Sigmoid colon (tissue), 6 donors: ENCODE measurements at regions not wholly inside any gene's neighbourhood (a gene's known extent, or its start where the extent isn't known, plus 50 kb on each side); places are given as distances from the start of the nearest gene placed in this dataset.

Source experiments
- DNase-seq: peaks from one replicate; pipeline ENCODE4 v3.0.0-alpha.2; 2019
- H3K27ac ChIP-seq, 4 donors: fragments of 200-600 bp; sonication (generic); one replicate each; pipeline ENCODE4 v1.5.1; 2016 to 2019; ENCODE audit warnings: mild to moderate bottlenecking in 1 of 4
- H3K27me3 ChIP-seq, 3 donors: fragments of 200-600 bp; sonication (generic); one replicate each; pipeline ENCODE4 v1.5.1; 2019; ENCODE audit warnings: mild to moderate bottlenecking in 1 of 3
- H3K36me3 ChIP-seq, 4 donors: fragments of 200-600 bp; sonication (generic); one replicate each; pipeline ENCODE4 v1.5.1; 2016 to 2019
- H3K4me1 ChIP-seq, 4 donors: fragments of 200-600 bp; sonication (generic); one replicate each; pipeline ENCODE4 v1.5.1; 2017 to 2019
- H3K4me3 ChIP-seq, 4 donors: fragments of 200-600 bp; sonication (generic); one replicate each; pipeline ENCODE4 v1.5.1; 2017 to 2019; ENCODE audit warnings: mild to moderate bottlenecking in 2 of 4, moderate library complexity in 1 of 4
- H3K9me3 ChIP-seq, 4 donors: fragments of 200-600 bp in 3 of 4; sonication (generic) in 3 of 4; one replicate each; pipeline versions ENCODE4 v1.5.1 to v1.6.1; 2013 to 2019
- EP300 ChIP-seq, 4 donors: sonication (generic); formaldehyde crosslinking; IDR thresholded peaks; one replicate each; pipeline ENCODE4 v1.6.1; 2017; ENCODE audit warnings: antibody characterized with exemption in 4 of 4
- POLR2A ChIP-seq, 2 donors: fragments of 450-650 bp; IDR thresholded peaks; one replicate each; pipeline ENCODE4 v1.6.1; 2016; ENCODE audit warnings: antibody characterized with exemption in 2 of 2, mild to moderate bottlenecking in 2 of 2, moderate library complexity in 2 of 2
- POLR2AphosphoS5 ChIP-seq, 4 donors: sonication (generic); formaldehyde crosslinking; IDR thresholded peaks; one replicate each; pipeline ENCODE4 v1.6.1; 2017; ENCODE audit warnings: antibody characterized with exemption in 4 of 4
- WGBS, 2 donors: extraction: QIAGEN DNeasy Blood & Tissue Kit; methylation state at CpG; one replicate each; pipeline ENCODE4 v1.1.7; 2013; 5-methylcytosine and 5-hydroxymethylcytosine counted together
- intact Hi-C: fragments of 100-400 bp; cut with DNase I; formaldehyde crosslinking; loops from one replicate; pipeline ENCODE4 v1.15.1; 2023
- TF ChIP-seq, protein P1 (sequence below), 4 experiments: fragments of 450-650 bp in 3 of 4; fragments of 200-600 bp in 1 of 4; IDR thresholded peaks; one replicate each; pipeline ENCODE4 v1.5.1; 2016 to 2019; ENCODE audit warnings: antibody characterized with exemption in 4 of 4, mild to moderate bottlenecking in 3 of 4, moderate library complexity in 2 of 4
- donor health status: healthy with polysubstance abuse.
- donor health status: healthy.

DNA sequence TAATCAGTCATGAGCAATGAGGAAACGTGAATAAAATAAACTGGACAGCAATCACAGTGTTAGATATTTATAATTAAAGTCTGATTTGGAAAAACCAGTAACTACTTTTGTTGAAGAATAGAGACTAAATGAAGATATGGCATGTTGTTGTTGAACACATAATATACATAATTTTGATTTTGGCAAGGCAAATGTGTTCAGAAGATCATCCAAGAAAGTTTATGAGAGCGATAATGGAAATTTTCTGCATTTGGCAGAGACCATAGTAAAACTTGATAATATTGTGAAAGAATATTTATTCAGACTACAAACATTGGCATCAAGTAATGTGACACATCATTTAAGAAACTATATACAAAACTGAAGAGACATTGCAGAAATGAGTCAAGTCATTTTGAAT is 620.7 kb downstream of the TMA16 start:
- Histone ChIP-seq H3K27me3 (no peaks in the 10 kb centered on the region), H3K4me3 (no peak overlapping the region), H3K9me3 (no peaks in the 10 kb centered on the region), H3K27ac (no peak overlapping the region), H3K36me3 (no peaks in the 10 kb centered on the region), H3K4me1 (no peaks in the 10 kb centered on the region)
- intact Hi-C loops = no loop called here
- TF ChIP-seq, protein P1, sequence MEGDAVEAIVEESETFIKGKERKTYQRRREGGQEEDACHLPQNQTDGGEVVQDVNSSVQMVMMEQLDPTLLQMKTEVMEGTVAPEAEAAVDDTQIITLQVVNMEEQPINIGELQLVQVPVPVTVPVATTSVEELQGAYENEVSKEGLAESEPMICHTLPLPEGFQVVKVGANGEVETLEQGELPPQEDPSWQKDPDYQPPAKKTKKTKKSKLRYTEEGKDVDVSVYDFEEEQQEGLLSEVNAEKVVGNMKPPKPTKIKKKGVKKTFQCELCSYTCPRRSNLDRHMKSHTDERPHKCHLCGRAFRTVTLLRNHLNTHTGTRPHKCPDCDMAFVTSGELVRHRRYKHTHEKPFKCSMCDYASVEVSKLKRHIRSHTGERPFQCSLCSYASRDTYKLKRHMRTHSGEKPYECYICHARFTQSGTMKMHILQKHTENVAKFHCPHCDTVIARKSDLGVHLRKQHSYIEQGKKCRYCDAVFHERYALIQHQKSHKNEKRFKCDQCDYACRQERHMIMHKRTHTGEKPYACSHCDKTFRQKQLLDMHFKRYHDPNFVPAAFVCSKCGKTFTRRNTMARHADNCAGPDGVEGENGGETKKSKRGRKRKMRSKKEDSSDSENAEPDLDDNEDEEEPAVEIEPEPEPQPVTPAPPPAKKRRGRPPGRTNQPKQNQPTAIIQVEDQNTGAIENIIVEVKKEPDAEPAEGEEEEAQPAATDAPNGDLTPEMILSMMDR (IDR thresholded peaks at IDR 0.05) = no peak
- TF ChIP-seq EP300 (IDR thresholded peaks at IDR 0.05) (no peak), POLR2A (IDR thresholded peaks at IDR 0.05) (no peak)
- 45 to 60% methylated on average over 2 of the region's 2 CpGs for WGBS, 2 donors
- no peak for DNase-seq

DNA sequence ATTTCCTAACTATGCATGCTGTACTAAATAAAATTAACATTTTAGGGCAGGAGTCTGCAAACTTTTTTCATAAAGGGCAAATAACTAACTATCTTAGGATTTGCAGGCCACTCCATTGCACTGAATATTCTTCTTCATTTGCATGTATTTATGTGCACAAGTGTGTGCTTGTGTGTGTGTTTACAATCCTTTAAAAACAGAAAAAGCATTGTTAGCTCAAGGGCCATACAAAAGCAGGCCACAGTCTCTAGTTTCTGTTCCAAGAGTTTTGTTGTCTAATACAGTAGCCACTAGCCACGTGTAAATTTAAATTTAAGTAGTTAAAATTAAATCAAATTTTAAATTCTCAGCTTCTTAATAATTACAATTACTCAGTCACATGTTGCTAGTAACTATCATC is 621.8 kb downstream of the TMA16 start:
- DNase-seq = no peak
- H3K27ac ChIP-seq = no peak overlapping the region
- H3K27me3 ChIP-seq = no peaks in the 10 kb centered on the region
- H3K9me3 ChIP-seq = no peaks in the 10 kb centered on the region
- intact Hi-C loops = no loop called here
- no peaks in the 10 kb centered on the region for H3K36me3 ChIP-seq
- no peak overlapping the region for H3K4me3 ChIP-seq
- no peaks in the 10 kb centered on the region for H3K4me1 ChIP-seq
- TF ChIP-seq POLR2A (IDR thresholded peaks at IDR 0.05) (no peak), EP300 (IDR thresholded peaks at IDR 0.05) (no peak), POLR2AphosphoS5 (IDR thresholded peaks at IDR 0.05) (no peak)
- TF ChIP-seq, protein P1 (IDR thresholded peaks at IDR 0.05) = no peak
- 27 to 64% methylated on average over 1 of the region's 1 CpG for WGBS, 2 donors

DNA sequence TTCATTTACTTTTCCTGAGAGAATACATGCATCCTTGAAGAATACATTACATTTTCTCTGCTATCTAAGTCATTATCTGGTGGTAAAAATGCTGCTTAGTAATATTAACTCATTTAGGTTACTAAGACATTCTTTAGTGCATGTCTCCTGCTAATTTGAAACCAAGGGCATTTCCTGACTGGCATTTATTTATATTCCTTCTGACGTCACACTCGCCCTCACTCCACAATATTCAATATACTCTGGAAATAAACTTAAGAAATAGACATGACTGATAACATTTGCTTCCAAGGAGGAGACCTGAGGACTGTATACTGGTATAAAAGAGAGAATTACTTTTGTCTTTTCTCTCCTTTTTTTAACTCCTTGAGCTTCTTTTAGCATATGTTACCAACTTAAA is 619.5 kb upstream of the SMIM31 start:
- intact Hi-C loops = no loop called here

GRCh38 chr4:164136180-164136616 is 617.7 kb upstream of the SMIM31 start:
- Histone ChIP-seq H3K36me3 (no peaks in the 10 kb centered on the region), H3K27ac (no peak overlapping the region), H3K9me3 (no peaks in the 10 kb centered on the region), H3K4me3 (no peak overlapping the region), H3K4me1 (no peaks in the 10 kb centered on the region), H3K27me3 (no peaks in the 10 kb centered on the region)
- DNase-seq = no peak
- WGBS, 2 donors = 63 to 74% methylated on average over 2 of the region's 2 CpGs
- TF ChIP-seq POLR2A (IDR thresholded peaks at IDR 0.05) (no peak), POLR2AphosphoS5 (IDR thresholded peaks at IDR 0.05) (no peak), EP300 (IDR thresholded peaks at IDR 0.05) (no peak)
- TF ChIP-seq, protein P1 (IDR thresholded peaks at IDR 0.05) = no peak
- intact Hi-C loops = no loop called here

More for the DNA sequence above, 619.5 kb upstream of the SMIM31 start:
- DNase-seq = no peak
- no peak overlapping the region for H3K27ac ChIP-seq
- TF ChIP-seq, protein P1 (IDR thresholded peaks at IDR 0.05) = no peak
- 90% methylated on average over 2 of the region's 2 CpGs for WGBS, 2 donors
- H3K36me3 ChIP-seq = no peaks in the 10 kb centered on the region
- H3K4me3 ChIP-seq = no peak overlapping the region
- H3K27me3 ChIP-seq = no peaks in the 10 kb centered on the region
- no peaks in the 10 kb centered on the region for H3K4me1 ChIP-seq
- H3K9me3 ChIP-seq = no peaks in the 10 kb centered on the region

DNA sequence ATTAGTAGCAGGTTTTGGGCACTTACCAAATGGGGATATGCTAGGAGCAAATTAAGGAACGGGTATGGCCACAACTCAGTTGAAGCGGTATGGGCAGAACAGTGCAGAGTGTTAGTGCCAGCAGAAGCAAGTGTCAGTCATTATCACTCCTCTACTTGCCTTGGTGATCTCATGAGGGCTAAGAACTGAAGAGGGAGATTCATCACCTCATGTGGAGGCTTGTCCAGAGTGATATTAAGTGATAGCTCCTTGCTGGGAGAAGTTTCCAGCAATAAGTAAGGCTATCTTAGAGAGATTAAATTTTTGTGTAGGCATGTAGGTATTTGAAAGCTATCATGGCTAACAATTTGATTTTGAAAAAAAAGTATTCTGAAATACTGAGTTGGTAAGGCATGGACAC is 615.4 kb upstream of the SMIM31 start:
- TF ChIP-seq EP300 (IDR thresholded peaks at IDR 0.05) (no peak), POLR2AphosphoS5 (IDR thresholded peaks at IDR 0.05) (no peak)
- Histone ChIP-seq H3K4me3 (no peak overlapping the region), H3K27me3 (no peaks in the 10 kb centered on the region), H3K9me3 (no peaks in the 10 kb centered on the region), H3K4me1 (no peaks in the 10 kb centered on the region), H3K36me3 (no peaks in the 10 kb centered on the region), H3K27ac (no peak overlapping the region)
- DNase-seq = no peak
- 91 to 94% methylated on average over 2 of the region's 2 CpGs for WGBS, 2 donors
- intact Hi-C loops = no loop called here
